ENCODE measurements at regions not wholly inside any gene's neighbourhood (a gene's known extent, or its start where the extent isn't known, plus 50 kb on each side); places are given as distances from the start of the nearest gene placed in this dataset.

GRCh38 chr12:19957308-19958125 lies 410.8 kb upstream of the PDE3A start:
- no peaks in the 10 kb centered on the region for H4K20me1 ChIP-seq (ENCODE audit: insufficient read depth, low read length)
- BruUV-seq (replicated peaks), result no TSS peak
- CTCF ChIA-PET (ENCODE audit: unreplicated experiment), result no interaction called here
- no peaks in the 10 kb centered on the region for H3K9me2 ChIP-seq (ENCODE audit: insufficient read depth, low read length)
- no peaks in the 10 kb centered on the region for H3K36me3 ChIP-seq (ENCODE audit: insufficient read depth, low read length)
- H3K4me1 ChIP-seq (ENCODE audit: insufficient read depth, low read length, poor library complexity, severe bottlenecking), result no peaks in the 10 kb centered on the region
- no peak overlapping the region for H2AFZ ChIP-seq (ENCODE audit: low read length)
- intact Hi-C loops (cut with micrococcal nuclease; ENCODE audit: unreplicated experiment), result no loop called here
- no peak overlapping the region for H3K4me3 ChIP-seq (ENCODE audit: low read depth, low read length, poor library complexity, severe bottlenecking)
- POLR2A ChIA-PET, result no interaction called here
- TF ChIP-seq CTCF (conservative IDR thresholded peaks at IDR 0.05; ENCODE audit: low read length), result no peak
- TF ChIP-seq EZH2phosphoT487 (IDR thresholded peaks at IDR 0.05; ENCODE audit: borderline replicate concordance, low read depth, low read length), result no peak
- no peak overlapping the region for H3K4me2 ChIP-seq (ENCODE audit: low read length)
- no peaks in the 10 kb centered on the region for H3K79me2 ChIP-seq (ENCODE audit: insufficient read depth, low read depth, low read length)
- H3K27ac ChIP-seq (ENCODE audit: low read depth, low read length, poor library complexity, severe bottlenecking), result no peak overlapping the region
- no peaks in the 10 kb centered on the region for H3K9me3 ChIP-seq (ENCODE audit: low read length)
- no peak for DNase-seq (ENCODE audit: low spot score)

DNA sequence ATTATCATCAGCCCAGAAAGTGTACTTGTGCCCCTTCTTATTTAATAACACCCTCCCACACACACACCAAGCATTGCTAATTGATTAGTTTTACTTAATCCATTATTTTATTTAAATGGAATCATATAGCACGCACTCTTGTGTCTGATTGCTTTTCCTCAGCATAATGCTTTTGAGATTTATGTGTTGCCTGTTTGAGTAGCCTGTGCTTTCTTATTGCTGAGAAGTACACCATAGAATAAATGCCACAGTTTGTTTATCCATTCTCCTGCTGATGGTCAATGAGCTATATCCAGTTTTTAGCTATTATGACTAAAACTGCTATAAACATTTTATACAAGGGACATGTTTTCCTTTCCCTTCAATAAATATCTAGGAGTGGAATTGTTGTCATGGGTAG lies 409.9 kb upstream of the PDE3A start:
- intact Hi-C loops (cut with micrococcal nuclease; ENCODE audit: unreplicated experiment), result no loop called here
- no peaks in the 10 kb centered on the region for H3K9me2 ChIP-seq (ENCODE audit: insufficient read depth, low read length)
- no peak overlapping the region for H3K4me3 ChIP-seq (ENCODE audit: low read depth, low read length, poor library complexity, severe bottlenecking)
- no peak overlapping the region for H3K27ac ChIP-seq (ENCODE audit: low read depth, low read length, poor library complexity, severe bottlenecking)
- no peak overlapping the region for H2AFZ ChIP-seq (ENCODE audit: low read length)
- H3K36me3 ChIP-seq (ENCODE audit: insufficient read depth, low read length), result no peaks in the 10 kb centered on the region
- H3K79me2 ChIP-seq (ENCODE audit: insufficient read depth, low read depth, low read length), result no peaks in the 10 kb centered on the region
- no peaks in the 10 kb centered on the region for H3K4me1 ChIP-seq (ENCODE audit: insufficient read depth, low read length, poor library complexity, severe bottlenecking)
- BruUV-seq (replicated peaks), result no TSS peak
- ChIA-PET POLR2A (no interaction called here), CTCF (ENCODE audit: unreplicated experiment) (no interaction called here)
- no peak overlapping the region for H3K4me2 ChIP-seq (ENCODE audit: low read length)
- TF ChIP-seq CTCF (conservative IDR thresholded peaks at IDR 0.05; ENCODE audit: low read length) (no peak), EZH2phosphoT487 (IDR thresholded peaks at IDR 0.05; ENCODE audit: borderline replicate concordance, low read depth, low read length) (no peak)
- no peak for DNase-seq (ENCODE audit: low spot score)
- H3K9me3 ChIP-seq (ENCODE audit: low read length), result no peaks in the 10 kb centered on the region
- H4K20me1 ChIP-seq (ENCODE audit: insufficient read depth, low read length), result no peaks in the 10 kb centered on the region

DNA sequence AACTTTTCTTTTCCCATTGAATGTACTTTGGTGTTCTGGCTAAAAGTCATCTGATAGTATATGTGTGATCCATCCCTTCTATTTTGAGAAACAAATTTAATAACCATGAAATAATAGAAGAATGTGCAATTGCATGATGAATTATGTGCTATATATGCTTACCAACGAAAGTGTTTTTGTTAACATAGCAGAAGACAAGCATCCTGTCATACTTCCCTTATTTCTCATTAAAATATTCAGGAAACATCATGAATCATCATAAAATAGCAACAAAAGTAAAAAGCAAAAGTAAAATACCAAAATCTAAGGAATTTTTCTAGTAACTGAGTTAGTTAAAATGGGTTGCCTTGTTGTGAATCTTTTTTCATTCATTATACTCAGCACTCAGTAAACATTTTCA lies 409.0 kb upstream of the PDE3A start:
- Histone ChIP-seq H3K9me3 (ENCODE audit: low read length) (no peaks in the 10 kb centered on the region), H2AFZ (ENCODE audit: low read length) (no peak overlapping the region), H3K4me1 (ENCODE audit: insufficient read depth, low read length, poor library complexity, severe bottlenecking) (no peaks in the 10 kb centered on the region), H3K9me2 (ENCODE audit: insufficient read depth, low read length) (no peaks in the 10 kb centered on the region), H3K79me2 (ENCODE audit: insufficient read depth, low read depth, low read length) (no peaks in the 10 kb centered on the region), H3K36me3 (ENCODE audit: insufficient read depth, low read length) (no peaks in the 10 kb centered on the region), H3K4me2 (ENCODE audit: low read length) (no peak overlapping the region), H3K4me3 (ENCODE audit: low read depth, low read length, poor library complexity, severe bottlenecking) (no peak overlapping the region), H3K27ac (ENCODE audit: low read depth, low read length, poor library complexity, severe bottlenecking) (no peak overlapping the region), H4K20me1 (ENCODE audit: insufficient read depth, low read length) (no peaks in the 10 kb centered on the region)
- POLR2A ChIA-PET, result no interaction called here
- TF ChIP-seq CTCF (conservative IDR thresholded peaks at IDR 0.05; ENCODE audit: low read length) (no peak), EZH2phosphoT487 (IDR thresholded peaks at IDR 0.05; ENCODE audit: borderline replicate concordance, low read depth, low read length) (no peak)
- BruUV-seq (replicated peaks), result no TSS peak
- CTCF ChIA-PET (ENCODE audit: unreplicated experiment), result no interaction called here
- DNase-seq (ENCODE audit: low spot score), result no peak
- intact Hi-C loops (cut with micrococcal nuclease; ENCODE audit: unreplicated experiment), result no loop called here
